Natural killer cell (primary cell): ENCODE measurements at regions not wholly inside any gene's neighbourhood (a gene's known extent, or its start where the extent isn't known, plus 50 kb on each side); places are given as distances from the start of the nearest gene placed in this dataset.
"Not testable (repeated sequence)": the region's sequence is repeated elsewhere in the genome, so short reads cannot be mapped to it uniquely, and the experiment has no call there.

ENCODE experiments used
- ATAC-seq, 3 donors: fragments of 150-1000 bp in 2 of 3; fragments of 200-7000 bp in 1 of 3; cut with Tn5 transposase; 1 replicate in 1 of 3; 2 replicates in 2 of 3; pipeline ENCODE4 v1.10.0; 2021; ENCODE audit warnings: mild to moderate bottlenecking in 2 of 3, moderate library complexity in 2 of 3
- DNase-seq, 2 donors: peaks; one replicate each; pipeline versions ENCODE4 v3.0.0 to v3.0.0-alpha.2; 2013 to 2021; ENCODE audit warnings: mixed read lengths in 1 of 2
- H3K27ac ChIP-seq: one replicate; pipeline ENCODE4 v1.5.1; 2013; ENCODE audit warnings: mild to moderate bottlenecking, low read length
- H3K27me3 ChIP-seq: one replicate; pipeline ENCODE4 v1.6.1; 2013; ENCODE audit warnings: low read length; ENCODE audit not compliant: control insufficient read depth, insufficient read depth
- H3K36me3 ChIP-seq: one replicate; pipeline ENCODE4 v1.6.1; 2013; ENCODE audit warnings: low read length; ENCODE audit not compliant: control insufficient read depth, insufficient read depth
- H3K4me1 ChIP-seq: one replicate; pipeline ENCODE4 v1.6.1; 2013; ENCODE audit warnings: low read length; ENCODE audit not compliant: control insufficient read depth, insufficient read depth
- H3K4me3 ChIP-seq: one replicate; pipeline ENCODE4 v1.5.1; 2013; ENCODE audit warnings: low read length
- H3K9me3 ChIP-seq: one replicate; pipeline ENCODE4 v1.6.1; 2013; ENCODE audit warnings: low read length; ENCODE audit not compliant: control insufficient read depth, insufficient read depth
- H3K27ac Mint-ChIP-seq, 2 donors: one replicate each; pipeline ENCODE4 v1.8.0; 2022; ENCODE audit warnings: mild to moderate bottlenecking in 2 of 2, mixed read lengths in 2 of 2, moderate library complexity in 1 of 2
- H3K27me3 Mint-ChIP-seq, 2 donors: one replicate each; pipeline ENCODE4 v1.8.0; 2022; ENCODE audit warnings: low read depth in 2 of 2, mixed read lengths in 2 of 2
- H3K36me3 Mint-ChIP-seq: one replicate; pipeline ENCODE4 v1.8.0; 2022; ENCODE audit warnings: mixed read lengths
- H3K4me1 Mint-ChIP-seq, 2 donors: one replicate each; pipeline ENCODE4 v1.8.0; 2022; ENCODE audit warnings: mixed read lengths in 2 of 2
- H3K4me3 Mint-ChIP-seq: one replicate; pipeline ENCODE4 v1.8.0; 2022; ENCODE audit warnings: mild to moderate bottlenecking, moderate library complexity, mixed read lengths
- H3K9me3 Mint-ChIP-seq, 2 donors: one replicate each; pipeline ENCODE4 v1.8.0; 2022; ENCODE audit warnings: mixed read lengths in 2 of 2
- CTCF ChIP-seq: fragments of 200-600 bp; IDR thresholded peaks from one replicate; pipeline ENCODE4 v1.8.0; 2022; ENCODE audit warnings: antibody characterized with exemption
- WGBS: methylation state at CpG from one replicate; pipeline ENCODE4 v1.1.7; 2013; ENCODE audit warnings: missing lambda C conversion rate; ENCODE audit not compliant: insufficient coverage; 5-methylcytosine and 5-hydroxymethylcytosine counted together
- intact Hi-C: fragments of 100-400 bp; cut with micrococcal nuclease; formaldehyde crosslinking; loops from one replicate; pipeline ENCODE4 v1.14.2; 2022

- Histone ChIP-seq H3K36me3 (no peaks in the 10 kb centered on the region), H3K9me3 (no peaks in the 10 kb centered on the region), H3K27ac (no peak overlapping the region), H3K27me3 (no peaks in the 10 kb centered on the region), H3K4me1 (no peaks in the 10 kb centered on the region), H3K4me3 (no peak overlapping the region)
- ATAC-seq (no peak), DNase-seq (no peak)
- no peak overlapping the region for H3K27ac Mint-ChIP-seq
- no peaks in the 10 kb centered on the region for H3K4me1 Mint-ChIP-seq
- peaks cover 6 to 23% of the 10 kb centered on the region in 2 donors for H3K27me3 Mint-ChIP-seq
- intact Hi-C loops: no loop called here
- 43% methylated on average over 1 of the region's 1 CpG for WGBS
- H3K36me3 Mint-ChIP-seq: no peaks in the 10 kb centered on the region
- TF ChIP-seq CTCF: no peak
- no peaks in the 10 kb centered on the region for H3K9me3 Mint-ChIP-seq
- no peak overlapping the region for H3K4me3 Mint-ChIP-seq
These were observed 110.1 kb downstream of the LARP7 start for GRCh38 chr4:112747036-112747435.

GRCh38 chr4:112748352-112748878 lies 111.5 kb downstream of the LARP7 start:
- Mint-ChIP-seq H3K27me3 (peaks cover 16 to 32% of the 10 kb centered on the region in 2 donors), H3K4me1 (no peaks in the 10 kb centered on the region), H3K9me3 (no peaks in the 10 kb centered on the region), H3K27ac (no peak overlapping the region), H3K36me3 (no peaks in the 10 kb centered on the region), H3K4me3 (no peak overlapping the region)
- Histone ChIP-seq H3K27ac (no peak overlapping the region), H3K27me3 (no peaks in the 10 kb centered on the region), H3K36me3 (no peaks in the 10 kb centered on the region), H3K9me3 (no peaks in the 10 kb centered on the region), H3K4me1 (no peaks in the 10 kb centered on the region), H3K4me3 (no peak overlapping the region)
- intact Hi-C loops: no loop called here
- no peak for DNase-seq
- no peak for ATAC-seq
- no peak for TF ChIP-seq CTCF

- peaks cover 14 to 30% of the 10 kb centered on the region in 2 donors for H3K27me3 Mint-ChIP-seq
- H3K27ac Mint-ChIP-seq, H3K4me3 Mint-ChIP-seq: not testable (repeated sequence)
These were observed 113.8 kb downstream of the LARP7 start for GRCh38 chr4:112750749-112751148.

GRCh38 chr4:112751447-112751846 lies 114.5 kb downstream of the LARP7 start:
- Mint-ChIP-seq H3K27ac (no peak overlapping the region), H3K27me3 (peaks cover 13 to 25% of the 10 kb centered on the region in 2 donors), H3K4me1 (no peaks in the 10 kb centered on the region), H3K9me3 (no peaks in the 10 kb centered on the region), H3K4me3 (no peak overlapping the region), H3K36me3 (no peaks in the 10 kb centered on the region)
- no peaks in the 10 kb centered on the region for H3K4me1 ChIP-seq
- no peak overlapping the region for H3K4me3 ChIP-seq
- intact Hi-C loops: no loop called here
- 70% methylated on average over 1 of the region's 1 CpG for WGBS
- TF ChIP-seq CTCF: no peak
- ATAC-seq: no peak
- H3K9me3 ChIP-seq: no peaks in the 10 kb centered on the region
- no peak overlapping the region for H3K27ac ChIP-seq
- no peak for DNase-seq
- no peaks in the 10 kb centered on the region for H3K36me3 ChIP-seq
- no peaks in the 10 kb centered on the region for H3K27me3 ChIP-seq

More at GRCh38 chr4:112750749-112751148, 113.8 kb downstream of the LARP7 start:
- H3K27me3 ChIP-seq, H3K4me1 ChIP-seq, H3K4me1 Mint-ChIP-seq, H3K9me3 ChIP-seq, ATAC-seq, H3K9me3 Mint-ChIP-seq, H3K36me3 Mint-ChIP-seq, H3K4me3 ChIP-seq, intact Hi-C loops, DNase-seq, H3K36me3 ChIP-seq, H3K27ac ChIP-seq: not testable (repeated sequence)
- WGBS: 88% methylated on average over 7 of the region's 7 CpGs
